Liver (tissue), 7 donors: ENCODE measurements at regions not wholly inside any gene's neighbourhood (a gene's known extent, or its start where the extent isn't known, plus 50 kb on each side); places are given as distances from the start of the nearest gene placed in this dataset.

Source experiments
- DNase-seq: peaks from one replicate; pipeline ENCODE4 v3.0.0-alpha.2; 2017; ENCODE audit warnings: low spot score
- H3K27ac ChIP-seq, 2 donors: one replicate each; pipeline ENCODE4 v1.7.0; 2013; ENCODE audit warnings: inconsistent platforms in 2 of 2, low read length in 2 of 2, control low read depth in 1 of 2, low read depth in 1 of 2, mild to moderate bottlenecking in 1 of 2
- H3K27me3 ChIP-seq, 4 donors: one replicate each; pipeline versions ENCODE4 v1.6.1 to v1.7.0; 2013; ENCODE audit warnings: low read length in 3 of 4, inconsistent platforms in 1 of 4, mild to moderate bottlenecking in 1 of 4, moderate library complexity in 1 of 4; ENCODE audit not compliant: control insufficient read depth in 4 of 4, insufficient read depth in 4 of 4
- H3K36me3 ChIP-seq, 4 donors: one replicate each; pipeline versions ENCODE4 v1.6.1 to v1.7.0; 2013; ENCODE audit warnings: low read length in 3 of 4, mild to moderate bottlenecking in 3 of 4, low read depth in 1 of 4, moderate library complexity in 1 of 4; ENCODE audit not compliant: control insufficient read depth in 4 of 4, insufficient read depth in 3 of 4
- H3K4me1 ChIP-seq, 4 donors: one replicate each; pipeline versions ENCODE4 v1.6.1 to v1.7.0; 2013; ENCODE audit warnings: low read length in 3 of 4, mild to moderate bottlenecking in 3 of 4, moderate library complexity in 1 of 4; ENCODE audit not compliant: control insufficient read depth in 4 of 4, insufficient read depth in 4 of 4
- H3K4me3 ChIP-seq, 3 donors: one replicate each; pipeline versions ENCODE4 v1.6.1 to v1.7.0; 2013; ENCODE audit warnings: low read length in 3 of 3, control low read depth in 1 of 3, low read depth in 1 of 3, mild to moderate bottlenecking in 1 of 3
- H3K9ac ChIP-seq, 2 donors: one replicate each; pipeline ENCODE4 v1.7.0; 2013; ENCODE audit warnings: low read length in 2 of 2, mild to moderate bottlenecking in 2 of 2, moderate library complexity in 2 of 2, control low read depth in 1 of 2, low read depth in 1 of 2
- H3K9me3 ChIP-seq, 4 donors: one replicate each; pipeline versions ENCODE4 v1.6.1 to v1.7.0; 2013; ENCODE audit warnings: low read length in 3 of 4; ENCODE audit not compliant: control insufficient read depth in 4 of 4
- ATF3 ChIP-seq: IDR thresholded peaks from 2 replicates; pipeline ENCODE4 v1.6.1; 2016; ENCODE audit warnings: antibody characterized with exemption
- CTCF ChIP-seq: fragments of 150-350 bp; IDR thresholded peaks from 2 replicates; pipeline ENCODE4 v1.5.1; 2017; ENCODE audit warnings: improper control_type of control experiment, low read depth, low read length; ENCODE audit not compliant: missing input control
- EGR1 ChIP-seq, 2 donors: IDR thresholded peaks; 2 replicates each; pipeline ENCODE4 v1.6.1; 2016 to 2018; ENCODE audit warnings: antibody characterized with exemption in 2 of 2, low read depth in 2 of 2
- FOXA1 ChIP-seq: IDR thresholded peaks from 2 replicates; pipeline ENCODE4 v1.6.1; 2016; ENCODE audit warnings: antibody characterized with exemption
- FOXA2 ChIP-seq: IDR thresholded peaks from 2 replicates; pipeline ENCODE4 v1.6.1; 2016; ENCODE audit warnings: antibody characterized with exemption
- GABPA ChIP-seq, 2 donors: IDR thresholded peaks in 1 of 2; conservative IDR thresholded peaks in 1 of 2; 2 replicates each; pipeline ENCODE4 v1.6.1; 2016; ENCODE audit warnings: antibody characterized with exemption in 2 of 2, mild to moderate bottlenecking in 1 of 2, moderate library complexity in 1 of 2
- HNF4A ChIP-seq, 2 donors: conservative IDR thresholded peaks; 2 replicates each; pipeline ENCODE4 v1.6.1; 2016; ENCODE audit warnings: antibody characterized with exemption in 2 of 2, mild to moderate bottlenecking in 2 of 2
- HNF4G ChIP-seq: IDR thresholded peaks from 2 replicates; pipeline ENCODE4 v1.6.1; 2016; ENCODE audit warnings: antibody characterized with exemption
- JUND ChIP-seq, 2 donors: IDR thresholded peaks; 2 replicates each; pipeline ENCODE4 v1.6.1; 2016; ENCODE audit warnings: antibody characterized with exemption in 2 of 2
- MAX ChIP-seq: IDR thresholded peaks from 2 replicates; pipeline ENCODE4 v1.6.1; 2016; ENCODE audit warnings: antibody characterized with exemption
- NR2F2 ChIP-seq: IDR thresholded peaks from 2 replicates; pipeline ENCODE4 v1.6.1; 2016; ENCODE audit warnings: antibody characterized with exemption
- RAD21 ChIP-seq, 2 donors: IDR thresholded peaks; 2 replicates each; pipeline ENCODE4 v1.6.1; 2016; ENCODE audit warnings: antibody characterized with exemption in 2 of 2, mild to moderate bottlenecking in 2 of 2
- REST ChIP-seq: IDR thresholded peaks from 2 replicates; pipeline ENCODE4 v1.6.1; 2016; ENCODE audit warnings: antibody characterized with exemption, mild to moderate bottlenecking
- RXRA ChIP-seq, 2 donors: IDR thresholded peaks; 2 replicates each; pipeline ENCODE4 v1.6.1; 2017 to 2018; ENCODE audit warnings: antibody characterized with exemption in 2 of 2, mild to moderate bottlenecking in 1 of 2
- SP1 ChIP-seq: IDR thresholded peaks from 2 replicates; pipeline ENCODE4 v1.6.1; 2018; ENCODE audit warnings: antibody characterized with exemption, mild to moderate bottlenecking
- TAF1 ChIP-seq: conservative IDR thresholded peaks from 2 replicates; pipeline ENCODE4 v1.6.1; 2016; ENCODE audit warnings: antibody characterized with exemption, mild to moderate bottlenecking
- YY1 ChIP-seq: IDR thresholded peaks from 2 replicates; pipeline ENCODE4 v1.6.1; 2016; ENCODE audit warnings: antibody characterized with exemption, mild to moderate bottlenecking
- ZBTB33 ChIP-seq: IDR thresholded peaks from 2 replicates; pipeline ENCODE4 v1.6.1; 2016; ENCODE audit warnings: antibody characterized with exemption
- donor health status: healthy.
- donor health status: healthy.
- donor health status: healthy.
- donor health status: healthy.

GRCh38 chr6:126446248-126446647 lies 106.3 kb downstream of the CENPW start:
- Histone ChIP-seq H3K36me3 (no peaks in the 10 kb centered on the region), H3K9me3 (no peaks in the 10 kb centered on the region), H3K4me3 (no peak overlapping the region), H3K27me3 (no peaks in the 10 kb centered on the region), H3K27ac (no peak overlapping the region), H3K9ac (no peak overlapping the region), H3K4me1 (no peaks in the 10 kb centered on the region)
- TF ChIP-seq ATF3 (no peak), RAD21 (IDR thresholded peaks at IDR 0.05) (no peak), SP1 (no peak), REST (no peak), FOXA1 (no peak), RXRA (IDR thresholded peaks at IDR 0.05) (no peak), EGR1 (IDR thresholded peaks at IDR 0.05; ENCODE audit: low read depth in 2 of 2) (no peak), CTCF (no peak), YY1 (no peak), ZBTB33 (no peak), MAX (no peak), GABPA (IDR thresholded peaks at IDR 0.05 in 1 of 2, conservative IDR thresholded peaks at IDR 0.05 in 1 of 2) (no peak), JUND (IDR thresholded peaks at IDR 0.05) (no peak), TAF1 (no peak), NR2F2 (no peak), HNF4A (conservative IDR thresholded peaks at IDR 0.05) (no peak), HNF4G (no peak)
- no peak for DNase-seq

- Histone ChIP-seq H3K9ac (no peak overlapping the region), H3K4me1 (no peaks in the 10 kb centered on the region), H3K27ac (no peak overlapping the region), H3K36me3 (no peaks in the 10 kb centered on the region), H3K9me3 (no peaks in the 10 kb centered on the region), H3K4me3 (no peak overlapping the region), H3K27me3 (no peaks in the 10 kb centered on the region)
- no peak for DNase-seq
- no peak for TF ChIP-seq YY1
- no peak for TF ChIP-seq HNF4G
- TF ChIP-seq GABPA (IDR thresholded peaks at IDR 0.05 in 1 of 2, conservative IDR thresholded peaks at IDR 0.05 in 1 of 2), result no peak
- TF ChIP-seq FOXA1, result no peak
- TF ChIP-seq FOXA2, result no peak
- no peak for TF ChIP-seq ATF3
- TF ChIP-seq JUND (IDR thresholded peaks at IDR 0.05), result no peak
- TF ChIP-seq ZBTB33, result no peak
- TF ChIP-seq CTCF, result no peak
- TF ChIP-seq RXRA (IDR thresholded peaks at IDR 0.05), result no peak
- TF ChIP-seq EGR1 (IDR thresholded peaks at IDR 0.05; ENCODE audit: low read depth in 2 of 2), result no peak
- TF ChIP-seq NR2F2, result no peak
These were observed 107.5 kb downstream of the CENPW start for GRCh38 chr6:126447367-126447766.
